ENCODE measurements at regions not wholly inside any gene's neighbourhood (a gene's known extent, or its start where the extent isn't known, plus 50 kb on each side); places are given as distances from the start of the nearest gene placed in this dataset.

DNA sequence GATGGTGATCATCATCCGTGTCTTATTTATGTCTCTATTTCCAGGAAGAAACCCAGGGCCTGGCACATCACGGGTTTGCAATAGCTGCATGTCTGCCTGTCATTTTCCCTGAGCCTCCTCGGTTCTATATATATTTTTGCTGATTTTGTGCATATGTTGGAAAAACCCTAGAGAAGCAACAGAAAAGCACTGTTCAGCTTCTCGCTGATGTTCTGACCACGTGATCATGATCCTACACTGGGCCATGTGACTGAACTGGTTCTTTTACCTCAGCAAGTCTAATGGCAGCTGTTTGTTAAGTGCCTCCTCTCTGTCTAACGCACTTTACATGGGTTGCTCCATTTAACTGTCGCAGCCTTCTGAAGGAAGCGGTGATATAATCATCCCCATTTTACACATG is 71.3 kb downstream of the CMPK2 start:
- TF ChIP-seq CTCF (IDR thresholded peaks at IDR 0.05) (no peak), CBFB (CRISPR knock-in tag; IDR thresholded peaks at IDR 0.05; ENCODE audit: low read depth) (no peak)

Data from WTC11 (cell line).